ENCODE measurements at regions not wholly inside any gene's neighbourhood (a gene's known extent, or its start where the extent isn't known, plus 50 kb on each side); places are given as distances from the start of the nearest gene placed in this dataset.

GRCh38 chr2:47653036-47653435, 82.3 kb upstream of the KCNK12 start:
- no peak overlapping the region for H3K27ac Mint-ChIP-seq

GRCh38 chr2:47652061-47652690, 81.4 kb upstream of the KCNK12 start:
- H3K4me3 ChIP-seq: no peak overlapping the region
- H3K27ac ChIP-seq: no peak overlapping the region
- no peak overlapping the region for H3K4me3 Mint-ChIP-seq
- no peaks in the 10 kb centered on the region for H3K79me2 ChIP-seq (ENCODE audit: low read depth)
- no peaks in the 10 kb centered on the region for H3K9me3 ChIP-seq (ENCODE audit: low read depth)
- H4K20me1 ChIP-seq (ENCODE audit: low read depth): no peaks in the 10 kb centered on the region
- TF ChIP-seq EZH2phosphoT487 (IDR thresholded peaks at IDR 0.05) (no peak), CTCF (IDR thresholded peaks at IDR 0.05) (no peak), EZH2 (IDR thresholded peaks at IDR 0.05) (no peak)
- H3K4me1 Mint-ChIP-seq: peaks cover 17% of the 10 kb centered on the region
- H3K27me3 Mint-ChIP-seq (ENCODE audit: insufficient read depth, low read depth): peaks cover 6% of the 10 kb centered on the region
- H3K36me3 ChIP-seq: no peaks in the 10 kb centered on the region
- H2AFZ ChIP-seq (replicated peaks): no peak overlapping the region
- no peak overlapping the region for H3K27ac Mint-ChIP-seq
- H3K36me3 Mint-ChIP-seq: no peaks in the 10 kb centered on the region
- no peaks in the 10 kb centered on the region for H3K9me3 Mint-ChIP-seq
- peaks cover 16% of the 10 kb centered on the region for H3K4me1 ChIP-seq
- H3K9ac ChIP-seq: no peak overlapping the region
- DNase-seq (ENCODE audit: low spot score): no peak
- no peaks in the 10 kb centered on the region for H3F3A ChIP-seq (ENCODE audit: low read depth)
- H3K4me2 ChIP-seq: no peak overlapping the region
- H3K27me3 ChIP-seq: no peaks in the 10 kb centered on the region

More at GRCh38 chr2:47653036-47653435, 82.3 kb upstream of the KCNK12 start:
- Histone ChIP-seq H3K27ac (no peak overlapping the region), H3F3A (ENCODE audit: low read depth) (no peaks in the 10 kb centered on the region), H4K20me1 (ENCODE audit: low read depth) (no peaks in the 10 kb centered on the region), H3K79me2 (ENCODE audit: low read depth) (no peaks in the 10 kb centered on the region), H3K27me3 (no peaks in the 10 kb centered on the region), H3K4me3 (no peak overlapping the region), H3K4me2 (no peak overlapping the region), H3K9ac (no peak overlapping the region), H3K4me1 (peaks cover 16% of the 10 kb centered on the region), H3K36me3 (no peaks in the 10 kb centered on the region), H2AFZ (replicated peaks) (no peak overlapping the region), H3K9me3 (ENCODE audit: low read depth) (no peaks in the 10 kb centered on the region)
- TF ChIP-seq CTCF (IDR thresholded peaks at IDR 0.05) (no peak), EZH2 (IDR thresholded peaks at IDR 0.05) (no peak), EZH2phosphoT487 (IDR thresholded peaks at IDR 0.05) (no peak)
- DNase-seq (ENCODE audit: low spot score): no peak
- Mint-ChIP-seq H3K36me3 (no peaks in the 10 kb centered on the region), H3K9me3 (peaks cover 1% of the 10 kb centered on the region), H3K4me3 (no peak overlapping the region), H3K27me3 (ENCODE audit: insufficient read depth, low read depth) (peaks cover 8% of the 10 kb centered on the region), H3K4me1 (peaks cover 17% of the 10 kb centered on the region)

- H3K9me3 ChIP-seq (ENCODE audit: low read depth): no peaks in the 10 kb centered on the region
- no peaks in the 10 kb centered on the region for H4K20me1 ChIP-seq (ENCODE audit: low read depth)
- Mint-ChIP-seq H3K4me1 (peaks cover 17% of the 10 kb centered on the region), H3K27ac (no peak overlapping the region), H3K4me3 (no peak overlapping the region), H3K27me3 (ENCODE audit: insufficient read depth, low read depth) (peaks cover 6% of the 10 kb centered on the region), H3K36me3 (no peaks in the 10 kb centered on the region), H3K9me3 (no peaks in the 10 kb centered on the region)
- no peak for DNase-seq (ENCODE audit: low spot score)
- H3K79me2 ChIP-seq (ENCODE audit: low read depth): no peaks in the 10 kb centered on the region
- H3K27me3 ChIP-seq: no peaks in the 10 kb centered on the region
- H3K4me3 ChIP-seq: no peak overlapping the region
- H3K9ac ChIP-seq: no peak overlapping the region
- TF ChIP-seq EZH2phosphoT487 (IDR thresholded peaks at IDR 0.05): no peak
- TF ChIP-seq EZH2 (IDR thresholded peaks at IDR 0.05): no peak
- no peak for TF ChIP-seq CTCF (IDR thresholded peaks at IDR 0.05)
- H3F3A ChIP-seq (ENCODE audit: low read depth): no peaks in the 10 kb centered on the region
- H3K4me1 ChIP-seq: peaks cover 16% of the 10 kb centered on the region
- no peak overlapping the region for H3K4me2 ChIP-seq
- no peaks in the 10 kb centered on the region for H3K36me3 ChIP-seq
- H3K27ac ChIP-seq: no peak overlapping the region
- H2AFZ ChIP-seq (replicated peaks): no peak overlapping the region
Observed at GRCh38 chr2:47651296-47651695, 80.5 kb upstream of the KCNK12 start.

Data from neural progenitor cell (in vitro differentiated cells).